IMR-90 (cell line): ENCODE measurements at regions not wholly inside any gene's neighbourhood (a gene's known extent, or its start where the extent isn't known, plus 50 kb on each side); places are given as distances from the start of the nearest gene placed in this dataset.

Experiments used
- ATAC-seq: fragments of 200-7000 bp; cut with Tn5 transposase; 2 replicates; pipeline ENCODE4 v1.9.1; 2020; ENCODE audit warnings: low read depth, mild to moderate bottlenecking, moderate library complexity
- BruUV-seq: library from RNA; stranded (reverse); fragments of 400-500 nt; replicated peaks from 2 replicates; lab custom pipeline; 2021; lab: Mats Ljungman, UMichigan
- CTCF ChIA-PET: fragments of 300-600 bp; formaldehyde crosslinking; extraction: SDS; loops from one replicate; lab custom pipeline; 2021; ENCODE audit warnings: antibody characterized with exemption; lab: Yijun Ruan, JAX
- POLR2A ChIA-PET: fragments of 300-600 bp; sonication (Branson Sonifier 250); formaldehyde crosslinking; loops from one replicate; lab custom pipeline; 2022; ENCODE audit warnings: antibody characterized with exemption; ENCODE audit not compliant: unreplicated experiment; lab: Charles Lee
- DNase-seq: peaks from one replicate; pipeline ENCODE4 v3.0.0; 2013
- H2AFZ ChIP-seq: replicated peaks from 2 replicates; pipeline ENCODE3; 2013; ENCODE audit warnings: low read length, mild to moderate bottlenecking; ENCODE audit not compliant: poor library complexity
- H2AK5ac ChIP-seq: 2 replicates; pipeline ENCODE4 v1.6.1; 2013; ENCODE audit warnings: low read depth, low read length, inconsistent platforms
- H2AK9ac ChIP-seq: replicated peaks from 2 replicates; pipeline ENCODE3; 2013; ENCODE audit warnings: mild to moderate bottlenecking, low read depth, low read length, moderate library complexity; ENCODE audit not compliant: poor library complexity
- H2BK120ac ChIP-seq: 2 replicates; pipeline ENCODE4 v1.6.1; 2013; ENCODE audit warnings: low read depth, low read length, inconsistent platforms
- H2BK15ac ChIP-seq: 3 replicates; pipeline ENCODE4 v1.6.1; 2013; ENCODE audit warnings: low read depth, low read length, inconsistent platforms
- H2BK20ac ChIP-seq: 2 replicates; pipeline ENCODE4 v1.6.1; 2013; ENCODE audit warnings: low read depth, mild to moderate bottlenecking, inconsistent platforms, low read length, moderate library complexity
- H2BK5ac ChIP-seq: 2 replicates; pipeline ENCODE4 v1.6.1; 2013; ENCODE audit warnings: mild to moderate bottlenecking, low read depth, low read length, inconsistent platforms; ENCODE audit not compliant: poor library complexity, severe bottlenecking
- H3K14ac ChIP-seq: replicated peaks from 2 replicates; pipeline ENCODE4 v1.6.1; 2013; ENCODE audit warnings: low read depth, low read length, inconsistent platforms
- H3K18ac ChIP-seq: 2 replicates; pipeline ENCODE4 v1.6.1; 2013; ENCODE audit warnings: low read depth, low read length, control low read depth
- H3K23ac ChIP-seq: 2 replicates; pipeline ENCODE4 v1.6.1; 2013; ENCODE audit warnings: low read depth, low read length, inconsistent platforms
- H3K27ac ChIP-seq: 2 replicates; pipeline ENCODE4 v1.5.1; 2013; ENCODE audit warnings: mild to moderate bottlenecking, control low read depth, low read length; ENCODE audit not compliant: insufficient read depth
- H3K27me3 ChIP-seq: 2 replicates; pipeline ENCODE4 v1.6.1; 2013; ENCODE audit warnings: low read length; ENCODE audit not compliant: control insufficient read depth, insufficient read depth
- H3K36me3 ChIP-seq: 2 replicates; pipeline ENCODE4 v1.6.1; 2013; ENCODE audit warnings: low read length, mixed read lengths; ENCODE audit not compliant: control insufficient read depth, insufficient read depth
- H3K4ac ChIP-seq: 2 replicates; pipeline ENCODE4 v1.6.1; 2013; ENCODE audit warnings: low read depth, low read length, inconsistent platforms
- H3K4me1 ChIP-seq: 2 replicates; pipeline ENCODE4 v1.6.1; 2013; ENCODE audit warnings: low read length, mixed read lengths; ENCODE audit not compliant: control insufficient read depth, insufficient read depth
- H3K4me2 ChIP-seq: 2 replicates; pipeline ENCODE4 v1.6.1; 2013; ENCODE audit warnings: low read depth, mild to moderate bottlenecking, control low read depth, low read length, moderate library complexity
- H3K4me3 ChIP-seq: 2 replicates; pipeline ENCODE4 v1.5.1; 2013; ENCODE audit warnings: low read depth, mild to moderate bottlenecking, control low read depth, low read length, moderate library complexity; ENCODE audit not compliant: insufficient read depth
- H3K56ac ChIP-seq: 2 replicates; pipeline ENCODE4 v1.6.1; 2013; ENCODE audit warnings: low read length, inconsistent platforms; ENCODE audit not compliant: insufficient read depth; ENCODE audit errors: extremely low read depth
- H3K79me1 ChIP-seq, 2 experiments: 2 replicates each; pipeline ENCODE4 v1.6.1; 2013; ENCODE audit warnings: low read length in 2 of 2, inconsistent platforms in 1 of 2, low read depth in 1 of 2
- H3K9ac ChIP-seq: 2 replicates; pipeline ENCODE4 v1.6.1; 2013; ENCODE audit warnings: low read depth, low read length, control low read depth
- H3K9me1 ChIP-seq: 2 replicates; pipeline ENCODE4 v1.6.1; 2013; ENCODE audit warnings: low read length, inconsistent platforms; ENCODE audit not compliant: insufficient read depth
- H3K9me3 ChIP-seq: 2 replicates; pipeline ENCODE4 v1.6.1; 2013; ENCODE audit warnings: low read length; ENCODE audit not compliant: control insufficient read depth, insufficient read depth
- H4K20me1 ChIP-seq: 2 replicates; pipeline ENCODE4 v1.6.1; 2013; ENCODE audit warnings: low read length, inconsistent platforms; ENCODE audit not compliant: insufficient read depth
- H4K5ac ChIP-seq: 2 replicates; pipeline ENCODE4 v1.6.1; 2013; ENCODE audit warnings: mild to moderate bottlenecking, low read depth, low read length, control low read depth
- H4K8ac ChIP-seq, 2 experiments: 2 replicates each; pipeline ENCODE4 v1.6.1; 2013; ENCODE audit warnings: low read depth in 2 of 2, low read length in 2 of 2, control low read depth in 1 of 2, inconsistent platforms in 1 of 2
- H4K91ac ChIP-seq: 2 replicates; pipeline ENCODE4 v1.6.1; 2013; ENCODE audit warnings: low read depth, low read length, inconsistent platforms; ENCODE audit not compliant: insufficient read depth
- USF2 ChIP-seq: fragments of 150-350 bp; IDR thresholded peaks from 2 replicates; pipeline ENCODE4 v1.6.1; 2017; ENCODE audit warnings: mild to moderate bottlenecking, antibody characterized with exemption, low read length, low read depth
- WGBS, 2 experiments: methylation state at CpG; one replicate each; pipeline versions ENCODE4 v1.1.5 to v1.1.7; 2013; ENCODE audit warnings: missing lambda C conversion rate in 2 of 2; ENCODE audit not compliant: insufficient read length in 1 of 2; ENCODE audit errors: extremely low coverage in 2 of 2; 5-methylcytosine and 5-hydroxymethylcytosine counted together
- dilution Hi-C: fragments of 300-500 bp; cut with HindIII; formaldehyde crosslinking; loops from one replicate; pipeline ENCODE4 v1.14.3; 2018; ENCODE audit warnings: low sequenced_read_pairs; ENCODE audit not compliant: unreplicated experiment
- in situ Hi-C: fragments of 300-500 bp; cut with MboI; formaldehyde crosslinking; loops from 3 replicates; pipeline ENCODE4 v1.14.3; 2019; ENCODE audit warnings: low sequenced_read_pairs, inconsistent platforms, mixed read lengths
- intact Hi-C: fragments of 100-400 bp; cut with micrococcal nuclease; formaldehyde crosslinking; loops from 2 replicates; pipeline ENCODE4 v1.10.0; 2022

GRCh38 chr20:39532205-39532604 is 570.1 kb downstream of the DHX35 start:
- dilution Hi-C loops (no loop called here), in situ Hi-C loops (no loop called here), intact Hi-C loops (no loop called here)
- WGBS, 2 experiments, result no CpG with 5 or more reads among the region's 1 CpG
- Histone ChIP-seq H2BK5ac (no peak overlapping the region), H3K4me2 (no peak overlapping the region), H3K9me1 (no peaks in the 10 kb centered on the region), H4K20me1 (no peaks in the 10 kb centered on the region), H3K4me3 (no peak overlapping the region), H4K8ac (no peak overlapping the region), H3K23ac (no peak overlapping the region), H4K91ac (no peak overlapping the region), H2BK20ac (no peak overlapping the region), H3K9me3 (peaks cover 6% of the 10 kb centered on the region), H2BK15ac (no peak overlapping the region), H2BK120ac (no peak overlapping the region), H3K27me3 (no peaks in the 10 kb centered on the region), H3K79me1 (no peaks in the 10 kb centered on the region), H3K36me3 (no peaks in the 10 kb centered on the region), H3K27ac (no peak overlapping the region), H2AK5ac (no peak overlapping the region), H3K14ac (no peak overlapping the region), H3K18ac (no peak overlapping the region), H2AK9ac (no peak overlapping the region), H4K5ac (no peak overlapping the region), H3K9ac (no peak overlapping the region), H3K4ac (no peak overlapping the region), H3K56ac (no peak overlapping the region), H3K4me1 (no peaks in the 10 kb centered on the region), H2AFZ (no peak overlapping the region)
- ChIA-PET CTCF (no interaction called here), POLR2A (no interaction called here)
- DNase-seq (no peak), ATAC-seq (no peak)
- no TSS peak for BruUV-seq
- no peak for TF ChIP-seq USF2
